ENCODE measurements at regions not wholly inside any gene's neighbourhood (a gene's known extent, or its start where the extent isn't known, plus 50 kb on each side); places are given as distances from the start of the nearest gene placed in this dataset.
A peak's percentile ranks its signal among the peaks of the same experiment; 100 is the strongest.
"Not testable (repeated sequence)": the region's sequence is repeated elsewhere in the genome, so short reads cannot be mapped to it uniquely, and the experiment has no call there.

GRCh38 chr3:148512648-148513047 is 185.1 kb upstream of the AGTR1 start:
- DNase-seq (ENCODE audit: missing footprints) (no peak), ATAC-seq (no peak)
- intact Hi-C loops (cut with DNase I): no loop called here

GRCh38 chr3:148513096-148513543 is 184.6 kb upstream of the AGTR1 start:
- ATAC-seq (no peak), DNase-seq (ENCODE audit: missing footprints) (no peak)
- intact Hi-C loops (cut with DNase I): no loop called here

- no peak for ATAC-seq
- no peak for DNase-seq (ENCODE audit: missing footprints)
- intact Hi-C loops (cut with DNase I): no loop called here
These were observed 179.2 kb upstream of the AGTR1 start for GRCh38 chr3:148518520-148518919.

- intact Hi-C loops (cut with DNase I); ATAC-seq; DNase-seq (ENCODE audit: missing footprints): not testable (repeated sequence)
These were observed 172.1 kb upstream of the AGTR1 start for GRCh38 chr3:148525621-148526020.

- DNase-seq (ENCODE audit: missing footprints) (no peak), ATAC-seq (no peak)
- intact Hi-C loops (cut with DNase I): no loop called here
These were observed 169.7 kb upstream of the AGTR1 start for GRCh38 chr3:148528024-148528423.

GRCh38 chr3:148531836-148532235 is 165.9 kb upstream of the AGTR1 start:
- intact Hi-C loops (cut with DNase I): no loop called here
- ATAC-seq: no peak
- no peak for DNase-seq (ENCODE audit: missing footprints)

- DNase-seq (ENCODE audit: missing footprints): no peak
- intact Hi-C loops (cut with DNase I): no loop called here
- no peak for ATAC-seq
These were observed 165.4 kb upstream of the AGTR1 start for GRCh38 chr3:148532326-148532725.

GRCh38 chr3:148532774-148533173 is 164.9 kb upstream of the AGTR1 start:
- intact Hi-C loops (cut with DNase I): no loop called here
- DNase-seq (ENCODE audit: missing footprints) (no peak), ATAC-seq (no peak)

GRCh38 chr3:148534089-148534988 is 163.4 kb upstream of the AGTR1 start:
- no peak for ATAC-seq
- DNase-seq (ENCODE audit: missing footprints): no peak
- intact Hi-C loops (cut with DNase I): no loop called here

GRCh38 chr3:148535001-148535400 is 162.7 kb upstream of the AGTR1 start:
- intact Hi-C loops (cut with DNase I): no loop called here
- no peak for ATAC-seq
- no peak for DNase-seq (ENCODE audit: missing footprints)

GRCh38 chr3:148540266-148540665 is 157.4 kb upstream of the AGTR1 start:
- ATAC-seq (no peak), DNase-seq (ENCODE audit: missing footprints) (no peak)
- intact Hi-C loops (cut with DNase I): no loop called here

- ATAC-seq: no peak
- DNase-seq (ENCODE audit: missing footprints): no peak
- intact Hi-C loops (cut with DNase I): no loop called here
These were observed 156.9 kb upstream of the AGTR1 start for GRCh38 chr3:148540851-148541250.

GRCh38 chr3:148546959-148547358 is 150.7 kb upstream of the AGTR1 start:
- ATAC-seq (no peak), DNase-seq (ENCODE audit: missing footprints) (no peak)
- intact Hi-C loops (cut with DNase I): no loop called here

GRCh38 chr3:148551767-148552260 is 145.9 kb upstream of the AGTR1 start:
- ATAC-seq (no peak), DNase-seq (ENCODE audit: missing footprints) (no peak)
- intact Hi-C loops (cut with DNase I): no loop called here

GRCh38 chr3:148554367-148554766 is 143.3 kb upstream of the AGTR1 start:
- intact Hi-C loops (cut with DNase I): no loop called here
- ATAC-seq: no peak
- DNase-seq (ENCODE audit: missing footprints): no peak

GRCh38 chr3:148556664-148557063 is 141.0 kb upstream of the AGTR1 start:
- intact Hi-C loops (cut with DNase I): no loop called here
- DNase-seq (ENCODE audit: missing footprints) (no peak), ATAC-seq (no peak)

- intact Hi-C loops (cut with DNase I); ATAC-seq; DNase-seq (ENCODE audit: missing footprints): not testable (repeated sequence)
These were observed 120.1 kb upstream of the AGTR1 start for GRCh38 chr3:148577579-148577978.

GRCh38 chr3:148582126-148582525 is 115.6 kb upstream of the AGTR1 start:
- intact Hi-C loops (cut with DNase I): no loop called here
- DNase-seq (ENCODE audit: missing footprints): no peak
- peak; percentile 83 for ATAC-seq

GRCh38 chr3:148583793-148584192 is 113.9 kb upstream of the AGTR1 start:
- DNase-seq (ENCODE audit: missing footprints) (no peak), ATAC-seq (no peak)
- intact Hi-C loops (cut with DNase I): no loop called here

GRCh38 chr3:148584438-148584837 is 113.3 kb upstream of the AGTR1 start:
- intact Hi-C loops (cut with DNase I): no loop called here
- DNase-seq (ENCODE audit: missing footprints) (no peak), ATAC-seq (no peak)
